ENCODE measurements at regions not wholly inside any gene's neighbourhood (a gene's known extent, or its start where the extent isn't known, plus 50 kb on each side); places are given as distances from the start of the nearest gene placed in this dataset.

DNA sequence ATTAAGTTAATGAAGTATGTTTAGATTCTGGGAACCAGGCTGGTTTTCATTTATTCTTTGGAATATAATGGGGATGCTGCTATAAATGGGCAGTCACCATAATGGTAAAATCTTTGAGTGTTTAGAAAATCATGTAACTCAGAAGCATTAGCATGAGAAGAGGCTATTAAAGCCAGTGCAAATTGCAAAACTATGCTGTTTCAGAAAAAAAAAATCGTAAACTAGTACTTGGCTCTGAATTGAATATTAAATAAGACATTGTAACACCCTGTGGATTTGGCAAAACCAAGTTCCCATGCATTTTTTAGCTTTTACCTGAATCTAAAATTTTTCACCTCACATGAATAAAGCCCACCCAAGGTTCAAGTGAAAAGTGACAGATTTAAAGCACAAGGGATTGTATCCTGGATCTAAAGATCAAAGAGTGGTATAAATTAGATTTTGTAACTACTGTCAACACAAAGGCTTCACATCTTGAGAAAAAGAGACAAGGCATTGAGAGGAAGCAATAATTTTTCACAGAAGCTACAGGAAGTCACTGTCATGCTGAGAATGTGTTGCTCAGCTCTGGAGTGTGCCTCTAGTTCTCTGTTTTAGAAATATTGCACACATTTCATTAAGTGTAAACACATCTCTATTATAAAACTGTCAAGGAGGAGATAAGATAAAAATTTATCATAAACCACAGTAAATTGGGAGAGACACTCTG, 142.2 kb downstream of the ABCA8 start:
- 15 to 35% methylated on average over 1 of the region's 1 CpG for WGBS, 2 donors
- Histone ChIP-seq H3K4me3 (ENCODE audit: low read depth in 1 of 2, low read length in 2 of 2) (no peak overlapping the region), H3K27ac (ENCODE audit: low read depth in 2 of 2, low read length in 1 of 2) (no peak overlapping the region), H3K4me1 (ENCODE audit: control insufficient read depth in 2 of 2, insufficient read depth in 2 of 2, low read length in 1 of 2) (no peaks in the 10 kb centered on the region), H3K36me3 (ENCODE audit: control insufficient read depth in 2 of 2, insufficient read depth in 2 of 2, low read length in 1 of 2) (no peaks in the 10 kb centered on the region), H3K27me3 (ENCODE audit: control insufficient read depth in 1 of 2, insufficient read depth in 2 of 2, low read length in 2 of 2) (no peaks in the 10 kb centered on the region), H3K9me3 (ENCODE audit: control insufficient read depth in 2 of 2, insufficient read depth in 1 of 2, low read depth in 1 of 2, low read length in 1 of 2) (no peaks in the 10 kb centered on the region)

DNA sequence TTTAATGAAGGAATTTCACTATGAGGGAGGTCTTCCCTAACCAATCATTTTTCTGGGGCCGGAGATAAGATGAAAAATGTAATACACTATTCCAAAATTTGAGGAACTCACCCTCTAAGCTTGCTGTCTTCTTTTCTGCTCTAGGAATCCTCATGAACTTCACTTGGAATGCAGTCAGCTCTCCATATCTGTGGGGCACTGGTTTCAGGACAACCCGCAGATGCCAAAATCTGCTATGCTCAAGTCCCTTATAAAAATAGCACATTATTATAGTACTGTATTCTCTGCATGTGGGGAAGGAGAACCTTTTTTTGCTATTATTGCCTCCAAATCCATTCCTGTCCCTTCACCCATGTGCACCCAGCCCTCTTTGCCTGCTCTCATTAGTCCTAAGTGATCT, 146.0 kb downstream of the ABCA8 start:
- Histone ChIP-seq H3K27me3 (ENCODE audit: control insufficient read depth in 1 of 2, insufficient read depth in 2 of 2, low read length in 2 of 2) (no peaks in the 10 kb centered on the region), H3K27ac (ENCODE audit: low read depth in 2 of 2, low read length in 1 of 2) (no peak overlapping the region), H3K4me3 (ENCODE audit: low read depth in 1 of 2, low read length in 2 of 2) (no peak overlapping the region), H3K9me3 (ENCODE audit: control insufficient read depth in 2 of 2, insufficient read depth in 1 of 2, low read depth in 1 of 2, low read length in 1 of 2) (no peaks in the 10 kb centered on the region), H3K4me1 (ENCODE audit: control insufficient read depth in 2 of 2, insufficient read depth in 2 of 2, low read length in 1 of 2) (no peaks in the 10 kb centered on the region), H3K36me3 (ENCODE audit: control insufficient read depth in 2 of 2, insufficient read depth in 2 of 2, low read length in 1 of 2) (no peaks in the 10 kb centered on the region)
- WGBS, 2 donors = 84 to 89% methylated on average over 2 of the region's 2 CpGs

DNA sequence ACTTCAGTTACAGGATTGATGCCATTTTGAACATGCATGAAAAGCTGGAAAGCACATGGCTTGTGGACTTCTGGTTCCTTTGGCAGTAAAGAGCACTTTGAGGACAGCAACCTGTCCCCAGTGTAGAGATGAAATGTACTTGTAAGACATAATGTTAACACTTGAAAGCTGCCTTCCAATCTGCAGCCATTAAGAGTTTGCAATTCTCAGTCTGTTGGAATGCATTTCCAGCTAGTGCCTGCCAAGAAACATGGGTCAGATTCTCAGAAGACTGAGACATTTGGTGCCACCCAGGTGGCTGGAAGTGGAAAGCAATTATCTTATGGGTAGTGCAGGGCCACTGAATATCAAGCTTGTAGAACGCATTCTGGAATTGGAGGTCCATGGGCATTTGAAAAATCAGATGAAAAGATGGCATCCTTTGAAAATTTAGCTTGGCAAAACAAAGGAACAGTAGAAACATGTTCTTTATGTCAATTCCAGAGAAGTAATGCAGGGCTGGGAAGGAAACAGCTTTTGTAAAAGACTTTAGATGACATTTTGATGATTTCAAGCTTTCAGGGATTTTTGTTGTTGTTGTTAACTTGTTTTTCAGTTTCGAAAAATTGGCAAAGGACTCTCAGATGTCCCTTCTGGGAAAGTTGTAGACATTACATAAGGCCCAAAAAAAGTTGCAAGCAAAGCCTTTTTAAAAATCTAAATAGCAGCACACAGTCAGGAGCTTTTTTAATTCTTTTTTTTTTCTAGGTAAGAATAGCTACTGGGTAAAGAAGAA, 147.0 kb downstream of the ABCA8 start:
- no peaks in the 10 kb centered on the region for H3K9me3 ChIP-seq (ENCODE audit: control insufficient read depth in 2 of 2, insufficient read depth in 1 of 2, low read depth in 1 of 2, low read length in 1 of 2)
- no peak overlapping the region for H3K27ac ChIP-seq (ENCODE audit: low read depth in 2 of 2, low read length in 1 of 2)
- WGBS, 2 donors = 67 to 79% methylated on average over 2 of the region's 2 CpGs
- H3K4me1 ChIP-seq (ENCODE audit: control insufficient read depth in 2 of 2, insufficient read depth in 2 of 2, low read length in 1 of 2) = no peaks in the 10 kb centered on the region
- no peaks in the 10 kb centered on the region for H3K27me3 ChIP-seq (ENCODE audit: control insufficient read depth in 1 of 2, insufficient read depth in 2 of 2, low read length in 2 of 2)
- H3K36me3 ChIP-seq (ENCODE audit: control insufficient read depth in 2 of 2, insufficient read depth in 2 of 2, low read length in 1 of 2) = no peaks in the 10 kb centered on the region
- no peak overlapping the region for H3K4me3 ChIP-seq (ENCODE audit: low read depth in 1 of 2, low read length in 2 of 2)

DNA sequence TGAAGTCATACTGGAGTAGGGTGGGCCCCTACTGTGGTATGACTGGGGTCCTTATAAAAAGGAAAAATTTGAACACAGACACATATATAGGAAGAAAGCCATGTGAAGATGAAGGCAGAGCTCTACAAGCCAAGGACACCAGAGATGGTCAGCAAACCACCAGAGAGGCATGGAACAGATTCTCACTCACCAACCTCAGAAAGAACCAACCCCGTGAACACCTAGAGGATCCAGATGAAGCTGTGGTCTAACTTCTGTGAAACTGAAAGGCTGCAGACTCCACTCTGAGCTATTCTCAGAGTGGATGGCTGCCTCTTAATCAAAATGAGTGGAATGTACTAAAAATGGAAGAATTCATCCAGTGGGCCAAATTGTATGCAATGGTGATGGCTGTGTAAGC, 149.6 kb downstream of the ABCA8 start:
- no peaks in the 10 kb centered on the region for H3K36me3 ChIP-seq (ENCODE audit: control insufficient read depth in 2 of 2, insufficient read depth in 2 of 2, low read length in 1 of 2)
- H3K4me3 ChIP-seq (ENCODE audit: low read depth in 1 of 2, low read length in 2 of 2) = no peak overlapping the region
- H3K9me3 ChIP-seq (ENCODE audit: control insufficient read depth in 2 of 2, insufficient read depth in 1 of 2, low read depth in 1 of 2, low read length in 1 of 2) = no peaks in the 10 kb centered on the region
- WGBS, 2 donors = 91 to 92% methylated on average over 1 of the region's 1 CpG
- no peak overlapping the region for H3K27ac ChIP-seq (ENCODE audit: low read depth in 2 of 2, low read length in 1 of 2)
- no peaks in the 10 kb centered on the region for H3K27me3 ChIP-seq (ENCODE audit: control insufficient read depth in 1 of 2, insufficient read depth in 2 of 2, low read length in 2 of 2)
- no peaks in the 10 kb centered on the region for H3K4me1 ChIP-seq (ENCODE audit: control insufficient read depth in 2 of 2, insufficient read depth in 2 of 2, low read length in 1 of 2)

DNA sequence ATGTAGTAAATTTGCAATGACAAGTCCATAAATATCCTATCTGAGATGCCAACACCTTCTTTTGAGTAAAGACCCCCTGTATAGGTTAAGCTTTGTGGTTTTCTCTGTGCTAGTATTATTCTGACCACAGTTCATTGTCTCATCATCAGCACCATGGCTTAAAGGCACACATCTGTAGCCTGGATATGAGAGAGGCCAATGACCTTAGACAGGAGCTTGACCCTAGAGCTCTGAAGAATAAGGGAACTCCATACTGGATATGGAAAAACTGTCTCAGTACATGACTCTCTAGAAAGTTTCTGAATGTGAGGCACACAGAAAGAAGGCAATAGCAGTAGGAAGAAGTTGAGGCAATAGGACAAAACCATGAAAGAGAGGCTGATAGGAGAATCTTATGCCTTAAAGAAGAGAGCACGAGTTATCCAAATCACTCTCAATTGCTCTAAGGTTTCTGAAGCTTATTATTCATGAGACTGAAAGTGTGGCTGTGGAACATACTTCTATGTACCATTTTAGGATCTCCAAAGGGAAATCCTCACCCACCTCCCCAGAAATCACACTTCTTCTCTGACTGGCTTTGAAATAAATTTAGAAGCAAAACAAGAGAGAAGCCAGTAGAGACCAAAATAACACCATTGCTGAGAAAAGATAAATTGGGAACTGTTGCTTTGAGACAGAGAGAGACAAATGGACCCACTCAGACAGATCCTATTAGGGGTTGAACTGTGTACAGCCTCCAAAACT, 150.2 kb downstream of the ABCA8 start:
- 91 to 100% methylated on average over 1 of the region's 1 CpG for WGBS, 2 donors

DNA sequence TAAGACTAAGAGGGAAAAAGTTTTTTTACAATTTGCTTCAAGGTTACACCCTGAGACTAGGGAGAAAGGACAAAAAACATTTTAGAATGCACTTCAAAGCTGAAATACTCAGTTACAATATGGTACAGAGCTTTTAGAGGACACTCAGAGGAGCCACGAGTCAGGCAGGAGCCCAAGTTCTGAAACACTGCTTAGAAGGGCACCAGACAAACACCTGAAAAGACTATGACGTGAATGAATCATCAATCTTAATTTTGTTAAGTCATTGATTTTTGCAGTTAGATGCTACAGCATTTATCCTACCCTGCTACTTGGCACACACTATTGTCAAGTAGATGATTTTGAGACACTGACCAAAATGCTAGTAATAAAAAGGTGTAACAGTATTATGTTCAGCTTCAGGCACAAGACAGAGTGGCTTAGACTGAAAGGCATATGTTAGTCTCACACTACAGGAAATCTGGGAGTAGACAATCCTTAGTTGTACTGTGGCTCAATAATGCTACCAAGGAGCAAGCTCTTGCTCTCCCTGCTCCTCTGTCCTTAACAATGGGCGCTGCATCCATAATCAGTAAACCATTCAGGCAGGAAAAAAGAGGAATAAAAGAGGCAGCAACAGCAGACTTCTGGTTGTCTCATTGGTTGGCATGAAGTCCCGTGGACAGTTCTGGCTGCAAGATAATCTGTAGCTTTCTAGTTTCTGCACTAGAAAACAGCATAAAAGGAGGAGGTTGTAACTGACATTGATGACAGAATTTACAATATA, 151.8 kb downstream of the ABCA8 start:
- no peaks in the 10 kb centered on the region for H3K27me3 ChIP-seq (ENCODE audit: control insufficient read depth in 1 of 2, insufficient read depth in 2 of 2, low read length in 2 of 2)
- WGBS, 2 donors = 61 to 65% methylated on average over 4 of the region's 4 CpGs
- H3K4me1 ChIP-seq (ENCODE audit: control insufficient read depth in 2 of 2, insufficient read depth in 2 of 2, low read length in 1 of 2) = no peaks in the 10 kb centered on the region
- H3K9me3 ChIP-seq (ENCODE audit: control insufficient read depth in 2 of 2, insufficient read depth in 1 of 2, low read depth in 1 of 2, low read length in 1 of 2) = no peaks in the 10 kb centered on the region
- H3K4me3 ChIP-seq (ENCODE audit: low read depth in 1 of 2, low read length in 2 of 2) = no peak overlapping the region
- H3K27ac ChIP-seq (ENCODE audit: low read depth in 2 of 2, low read length in 1 of 2) = no peak overlapping the region
- H3K36me3 ChIP-seq (ENCODE audit: control insufficient read depth in 2 of 2, insufficient read depth in 2 of 2, low read length in 1 of 2) = no peaks in the 10 kb centered on the region

More for the DNA sequence above, 150.2 kb downstream of the ABCA8 start:
- Histone ChIP-seq H3K36me3 (ENCODE audit: control insufficient read depth in 2 of 2, insufficient read depth in 2 of 2, low read length in 1 of 2) (no peaks in the 10 kb centered on the region), H3K27ac (ENCODE audit: low read depth in 2 of 2, low read length in 1 of 2) (no peak overlapping the region), H3K9me3 (ENCODE audit: control insufficient read depth in 2 of 2, insufficient read depth in 1 of 2, low read depth in 1 of 2, low read length in 1 of 2) (no peaks in the 10 kb centered on the region), H3K27me3 (ENCODE audit: control insufficient read depth in 1 of 2, insufficient read depth in 2 of 2, low read length in 2 of 2) (no peaks in the 10 kb centered on the region), H3K4me3 (ENCODE audit: low read depth in 1 of 2, low read length in 2 of 2) (no peak overlapping the region), H3K4me1 (ENCODE audit: control insufficient read depth in 2 of 2, insufficient read depth in 2 of 2, low read length in 1 of 2) (no peaks in the 10 kb centered on the region)

DNA sequence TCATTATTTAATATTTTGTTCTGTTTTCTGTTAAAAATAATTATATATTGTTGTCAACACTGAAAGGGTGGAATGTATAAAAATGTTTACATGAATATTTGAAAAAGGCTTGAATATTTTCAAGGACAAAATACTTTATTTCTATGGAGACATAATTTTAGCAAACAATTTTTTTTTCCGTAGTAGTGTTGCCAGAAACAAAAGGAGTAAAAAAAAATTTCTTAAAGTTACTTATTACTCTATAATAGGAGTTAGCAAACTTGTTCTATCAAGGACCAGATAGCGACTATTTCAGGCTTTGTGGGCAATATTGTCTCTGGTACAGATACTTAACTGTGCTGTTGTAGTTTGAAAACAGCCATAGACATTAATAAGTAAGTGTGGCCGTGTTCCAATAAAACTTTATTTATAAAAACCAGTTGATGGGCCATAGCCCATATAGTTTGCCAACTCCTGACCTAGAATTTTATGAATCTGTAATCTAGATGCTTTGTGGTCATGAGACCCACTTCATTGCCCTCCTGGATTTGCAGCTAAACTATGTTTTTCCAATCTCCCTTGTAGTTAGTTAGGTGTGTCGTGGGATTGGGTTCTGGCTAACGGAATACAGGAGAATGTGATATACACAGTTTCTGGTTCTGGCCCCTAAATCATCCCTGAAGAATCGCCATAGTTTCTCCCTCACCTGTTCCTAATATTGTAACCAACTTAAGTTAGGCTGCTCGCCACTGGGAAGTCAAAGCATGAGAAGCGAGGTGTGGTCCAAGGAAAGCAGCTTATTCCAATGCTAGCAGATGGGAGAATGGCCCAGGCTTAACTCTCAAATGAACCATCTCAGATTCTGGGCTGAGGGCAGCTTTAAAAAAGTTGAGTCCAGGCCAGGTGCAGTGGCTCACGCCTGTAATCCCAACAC, 153.6 kb downstream of the ABCA8 start:
- no peak overlapping the region for H3K4me3 ChIP-seq (ENCODE audit: low read depth in 1 of 2, low read length in 2 of 2)
- H3K9me3 ChIP-seq (ENCODE audit: control insufficient read depth in 2 of 2, insufficient read depth in 1 of 2, low read depth in 1 of 2, low read length in 1 of 2) = no peaks in the 10 kb centered on the region
- H3K27ac ChIP-seq (ENCODE audit: low read depth in 2 of 2, low read length in 1 of 2) = no peak overlapping the region
- 86 to 87% methylated on average over 9 of the region's 9 CpGs for WGBS, 2 donors
- H3K36me3 ChIP-seq (ENCODE audit: control insufficient read depth in 2 of 2, insufficient read depth in 2 of 2, low read length in 1 of 2) = no peaks in the 10 kb centered on the region
- no peaks in the 10 kb centered on the region for H3K27me3 ChIP-seq (ENCODE audit: control insufficient read depth in 1 of 2, insufficient read depth in 2 of 2, low read length in 2 of 2)
- H3K4me1 ChIP-seq (ENCODE audit: control insufficient read depth in 2 of 2, insufficient read depth in 2 of 2, low read length in 1 of 2) = no peaks in the 10 kb centered on the region

DNA sequence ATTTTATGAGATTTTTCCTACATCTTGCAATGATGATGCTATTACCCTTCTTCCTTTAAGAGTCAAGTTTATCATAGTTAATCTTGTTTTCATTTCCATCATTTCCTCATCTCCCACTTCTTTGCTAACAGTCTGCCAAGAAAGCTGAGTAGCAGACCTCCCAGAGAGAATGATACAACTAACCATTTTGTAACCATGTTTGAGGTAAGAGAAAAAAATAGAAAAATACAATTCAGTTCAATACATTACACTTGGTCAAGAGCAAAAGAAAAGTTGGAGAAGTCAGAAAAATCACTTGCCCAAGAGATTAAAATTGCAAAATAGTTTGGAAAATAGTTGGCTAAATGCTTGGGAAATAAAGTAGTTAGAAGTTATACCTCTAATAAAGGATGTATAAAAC, 154.4 kb downstream of the ABCA8 start:
- H3K4me1 ChIP-seq (ENCODE audit: control insufficient read depth in 2 of 2, insufficient read depth in 2 of 2, low read length in 1 of 2) = no peaks in the 10 kb centered on the region
- H3K27ac ChIP-seq (ENCODE audit: low read depth in 2 of 2, low read length in 1 of 2) = no peak overlapping the region
- no peak overlapping the region for H3K4me3 ChIP-seq (ENCODE audit: low read depth in 1 of 2, low read length in 2 of 2)
- peaks cover 0 to 2% of the 10 kb centered on the region in 2 donors for H3K36me3 ChIP-seq (ENCODE audit: control insufficient read depth in 2 of 2, insufficient read depth in 2 of 2, low read length in 1 of 2)
- no peaks in the 10 kb centered on the region for H3K27me3 ChIP-seq (ENCODE audit: control insufficient read depth in 1 of 2, insufficient read depth in 2 of 2, low read length in 2 of 2)
- no peaks in the 10 kb centered on the region for H3K9me3 ChIP-seq (ENCODE audit: control insufficient read depth in 2 of 2, insufficient read depth in 1 of 2, low read depth in 1 of 2, low read length in 1 of 2)
